GM19238 (cell line): ENCODE measurements at regions not wholly inside any gene's neighbourhood (a gene's known extent, or its start where the extent isn't known, plus 50 kb on each side); places are given as distances from the start of the nearest gene placed in this dataset.

ENCODE experiments used
- DNase-seq: peaks from one replicate; pipeline ENCODE4 v3.0.0; 2011; ENCODE audit warnings: low spot score; ENCODE audit not compliant: insufficient read length

- DNase-seq = no peak
Measured at GRCh38 chr4:151991001-151991883, 230.4 kb upstream of the GATB start.

- no peak for DNase-seq
Measured at GRCh38 chr4:151990201-151990600, 229.4 kb upstream of the GATB start.

GRCh38 chr4:151988591-151988990 is 227.8 kb upstream of the GATB start:
- DNase-seq = no peak

- no peak for DNase-seq
Measured at GRCh38 chr4:151987606-151988005, 226.8 kb upstream of the GATB start.

- DNase-seq = no peak
Measured at GRCh38 chr4:151983854-151984253, 223.0 kb upstream of the GATB start.

GRCh38 chr4:151979819-151980218 is 219.0 kb upstream of the GATB start:
- no peak for DNase-seq

GRCh38 chr4:151968643-151969042 is 207.8 kb upstream of the GATB start:
- no peak for DNase-seq

- no peak for DNase-seq
Measured at GRCh38 chr4:151967074-151967473, 206.3 kb upstream of the GATB start.

GRCh38 chr4:151962138-151962823 is 201.5 kb upstream of the GATB start:
- no peak for DNase-seq

- DNase-seq = no peak
Measured at GRCh38 chr4:151961456-151961855, 200.6 kb upstream of the GATB start.

- DNase-seq = no peak
Measured at GRCh38 chr4:151960449-151961230, 199.8 kb upstream of the GATB start.

GRCh38 chr4:151957153-151957552 is 196.3 kb upstream of the GATB start:
- no peak for DNase-seq

- DNase-seq = no peak
Measured at GRCh38 chr4:151955721-151956380, 195.0 kb upstream of the GATB start.

- DNase-seq = no peak
Measured at GRCh38 chr4:151953795-151954372, 193.1 kb upstream of the GATB start.

- DNase-seq = no peak
Measured at GRCh38 chr4:151953312-151953711, 192.5 kb upstream of the GATB start.

- DNase-seq = no peak
Measured at GRCh38 chr4:151952711-151953254, 192.0 kb upstream of the GATB start.

GRCh38 chr4:151952137-151952536 is 191.3 kb upstream of the GATB start:
- DNase-seq = no peak

- DNase-seq = no peak
Measured at GRCh38 chr4:151951671-151952050, 190.9 kb upstream of the GATB start.

GRCh38 chr4:151950993-151951670 is 190.3 kb upstream of the GATB start:
- DNase-seq = no peak

GRCh38 chr4:151948351-151949016 is 187.7 kb upstream of the GATB start:
- no peak for DNase-seq
